GM13977 (cell line): ENCODE measurements at regions not wholly inside any gene's neighbourhood (a gene's known extent, or its start where the extent isn't known, plus 50 kb on each side); places are given as distances from the start of the nearest gene placed in this dataset.

ENCODE experiments used
- DNase-seq: peaks from one replicate; pipeline ENCODE4 v3.0.0; 2012; ENCODE audit warnings: low spot score
- CTCF ChIP-seq: IDR thresholded peaks from 2 replicates; pipeline ENCODE4 v1.5.1; 2012; ENCODE audit warnings: mild to moderate bottlenecking, control low read depth; ENCODE audit not compliant: insufficient read depth; ENCODE audit errors: extremely low read depth, missing control alignments
- in situ Hi-C: fragments of 300-500 bp; cut with MboI; formaldehyde crosslinking; loops from one replicate; pipeline ENCODE4 v1.12.0; 2022; ENCODE audit warnings: low sequenced_read_pairs, low pct_unique_long_range_greater_than_20kb, mixed read lengths, inconsistent platforms; ENCODE audit not compliant: unreplicated experiment

DNA sequence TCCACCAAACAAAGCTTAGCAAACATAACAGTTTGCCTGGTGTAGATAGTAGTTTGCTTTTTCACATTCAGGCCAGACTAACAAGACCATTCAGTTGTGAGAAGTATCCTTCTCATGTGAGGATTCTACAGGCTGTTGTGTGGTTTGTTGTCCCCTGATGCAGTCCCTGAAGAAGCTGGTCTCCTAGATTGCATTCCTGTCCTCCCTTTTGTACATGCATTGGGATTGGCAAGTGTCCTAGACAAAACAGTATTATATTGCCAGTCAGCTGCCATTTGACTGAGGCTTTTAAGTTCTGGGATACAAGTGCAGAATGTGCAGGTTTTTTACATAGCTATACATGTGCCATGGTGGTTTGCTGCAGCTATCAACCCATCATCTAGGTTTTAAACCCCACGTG lies 362.0 kb upstream of the IL12A start:
- in situ Hi-C loops, result no loop called here
- TF ChIP-seq CTCF, result no peak
- no peak for DNase-seq

DNA sequence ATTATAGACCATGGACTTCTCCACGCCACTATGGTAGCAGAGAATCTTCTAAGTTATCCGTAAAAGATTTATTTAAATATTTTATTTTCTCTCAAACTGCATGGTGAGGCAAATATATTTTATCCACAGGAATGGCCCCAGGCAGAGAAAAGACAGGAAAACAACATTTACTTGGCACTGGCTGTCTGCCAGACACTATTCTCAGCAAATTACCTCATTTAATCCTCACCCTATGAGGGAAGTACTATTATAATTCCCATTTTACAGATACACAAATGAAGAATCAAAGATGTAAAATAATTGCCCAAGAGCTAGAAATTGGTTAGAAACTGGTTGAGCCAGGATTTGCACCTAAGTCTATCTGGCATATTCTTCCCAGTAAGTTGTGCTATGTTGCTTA lies 361.4 kb upstream of the IL12A start:
- no peak for TF ChIP-seq CTCF
- no peak for DNase-seq
- in situ Hi-C loops, result no loop called here

DNA sequence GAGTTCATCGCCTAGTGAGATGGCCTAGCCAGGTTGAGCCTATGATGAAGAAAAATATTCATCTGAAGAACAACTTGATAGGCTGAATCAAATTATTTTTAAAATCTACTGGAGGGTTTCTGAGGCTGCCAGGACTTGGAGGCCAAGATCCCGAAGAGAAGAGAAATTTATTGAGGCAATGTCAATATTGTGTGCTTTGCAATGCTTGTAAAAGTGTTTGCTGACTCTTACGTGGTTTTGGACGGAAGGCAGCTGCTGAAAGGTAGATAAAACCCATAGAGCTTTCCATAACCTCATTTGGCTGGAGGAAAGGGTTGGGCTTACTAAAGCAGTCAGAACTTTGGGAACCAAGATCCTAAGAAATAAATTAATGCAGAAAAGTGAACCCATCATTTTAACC lies 361.0 kb upstream of the IL12A start:
- DNase-seq, result no peak
- TF ChIP-seq CTCF, result no peak
- in situ Hi-C loops, result no loop called here

DNA sequence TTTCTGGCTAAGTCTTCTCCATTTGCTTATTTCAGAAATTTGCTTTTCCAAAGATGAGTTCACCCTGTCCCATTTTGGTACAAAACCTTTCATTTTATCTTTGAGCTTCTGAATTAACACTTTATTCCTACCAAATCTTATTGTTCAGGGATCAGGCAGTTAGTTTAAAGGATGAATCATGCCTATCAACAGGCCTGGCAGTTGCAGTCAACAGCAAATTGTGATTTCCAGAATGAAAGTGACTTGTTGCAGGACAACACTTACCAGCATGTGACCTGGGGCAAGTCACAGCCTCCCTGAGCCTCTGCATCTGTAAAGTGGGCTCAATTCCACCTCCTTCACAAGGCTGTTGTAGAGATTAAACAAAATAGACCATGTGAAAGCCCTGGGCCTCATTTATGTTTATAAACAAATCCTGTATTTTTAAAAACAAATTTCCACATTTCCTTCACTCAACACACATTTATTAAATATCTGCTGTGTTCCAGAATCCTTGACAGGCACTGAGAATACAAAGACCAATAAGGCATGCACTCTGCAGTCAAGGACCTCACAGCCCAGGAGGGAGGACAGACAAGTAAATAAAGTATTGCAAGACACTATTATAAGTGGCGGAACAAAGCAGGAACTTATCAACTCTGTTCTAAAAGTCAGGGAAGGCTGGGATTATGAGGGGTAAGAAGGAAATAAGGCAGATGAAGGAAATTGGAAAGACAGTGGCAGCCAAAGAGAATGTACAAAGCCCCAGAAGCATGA lies 359.1 kb upstream of the IL12A start:
- in situ Hi-C loops, result no loop called here
- DNase-seq, result no peak
- no peak for TF ChIP-seq CTCF

GRCh38 chr3:159631226-159631625 lies 357.4 kb upstream of the IL12A start:
- DNase-seq, result no peak
- in situ Hi-C loops, result no loop called here
- no peak for TF ChIP-seq CTCF

- no peak for DNase-seq
- in situ Hi-C loops, result no loop called here
Measured at GRCh38 chr3:159632128-159632527, 356.5 kb upstream of the IL12A start.

More at GRCh38 chr3:159632128-159632527, 356.5 kb upstream of the IL12A start:
- TF ChIP-seq CTCF, result no peak
